Gastroesophageal sphincter (tissue), 3 donors: ENCODE measurements at regions not wholly inside any gene's neighbourhood (a gene's known extent, or its start where the extent isn't known, plus 50 kb on each side); places are given as distances from the start of the nearest gene placed in this dataset.

ENCODE experiments used
- EP300 ChIP-seq: sonication (generic); formaldehyde crosslinking; IDR thresholded peaks from one replicate; pipeline ENCODE4 v1.6.1; 2017; ENCODE audit warnings: antibody characterized with exemption, mild to moderate bottlenecking
- POLR2A ChIP-seq, 2 donors: fragments of 450-650 bp; IDR thresholded peaks; one replicate each; pipeline ENCODE4 v1.6.1; 2017; ENCODE audit warnings: antibody characterized with exemption in 2 of 2, mild to moderate bottlenecking in 2 of 2, moderate library complexity in 1 of 2
- POLR2AphosphoS5 ChIP-seq: sonication (generic); formaldehyde crosslinking; IDR thresholded peaks from one replicate; pipeline ENCODE4 v1.6.1; 2017; ENCODE audit warnings: antibody characterized with exemption
- TF ChIP-seq, protein P1 (sequence below), 4 experiments: fragments of 200-600 bp in 2 of 4; fragments of 450-650 bp in 2 of 4; sonication (generic) in 1 of 4; IDR thresholded peaks; one replicate each; pipeline ENCODE4 v1.5.1; 2017 to 2019; ENCODE audit warnings: antibody characterized with exemption in 4 of 4, mild to moderate bottlenecking in 2 of 4, moderate library complexity in 2 of 4

DNA sequence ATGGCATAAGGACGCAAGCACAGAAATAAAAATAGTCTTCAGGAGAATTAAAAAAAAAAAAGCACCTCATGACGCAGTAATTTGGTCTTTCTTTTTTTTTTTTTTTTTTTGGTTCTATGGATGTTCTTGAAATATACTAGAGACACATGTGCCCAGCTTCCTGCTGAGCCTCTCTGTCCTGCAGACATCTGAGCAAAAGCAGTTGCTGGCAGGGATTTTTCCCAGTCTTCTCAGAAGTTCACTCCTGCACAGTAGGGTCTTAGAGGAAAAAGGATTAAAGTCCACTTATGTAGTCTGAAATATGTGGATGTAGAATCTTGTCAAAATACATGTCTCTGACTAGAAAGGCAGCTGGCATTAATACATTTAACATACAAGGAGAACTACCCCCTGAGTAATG, 1888.1 kb upstream of the SEL1L start:
- no peak for TF ChIP-seq POLR2A (IDR thresholded peaks at IDR 0.05)
- TF ChIP-seq, protein P1, sequence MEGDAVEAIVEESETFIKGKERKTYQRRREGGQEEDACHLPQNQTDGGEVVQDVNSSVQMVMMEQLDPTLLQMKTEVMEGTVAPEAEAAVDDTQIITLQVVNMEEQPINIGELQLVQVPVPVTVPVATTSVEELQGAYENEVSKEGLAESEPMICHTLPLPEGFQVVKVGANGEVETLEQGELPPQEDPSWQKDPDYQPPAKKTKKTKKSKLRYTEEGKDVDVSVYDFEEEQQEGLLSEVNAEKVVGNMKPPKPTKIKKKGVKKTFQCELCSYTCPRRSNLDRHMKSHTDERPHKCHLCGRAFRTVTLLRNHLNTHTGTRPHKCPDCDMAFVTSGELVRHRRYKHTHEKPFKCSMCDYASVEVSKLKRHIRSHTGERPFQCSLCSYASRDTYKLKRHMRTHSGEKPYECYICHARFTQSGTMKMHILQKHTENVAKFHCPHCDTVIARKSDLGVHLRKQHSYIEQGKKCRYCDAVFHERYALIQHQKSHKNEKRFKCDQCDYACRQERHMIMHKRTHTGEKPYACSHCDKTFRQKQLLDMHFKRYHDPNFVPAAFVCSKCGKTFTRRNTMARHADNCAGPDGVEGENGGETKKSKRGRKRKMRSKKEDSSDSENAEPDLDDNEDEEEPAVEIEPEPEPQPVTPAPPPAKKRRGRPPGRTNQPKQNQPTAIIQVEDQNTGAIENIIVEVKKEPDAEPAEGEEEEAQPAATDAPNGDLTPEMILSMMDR (IDR thresholded peaks at IDR 0.05): no peak
- no peak for TF ChIP-seq POLR2AphosphoS5
- TF ChIP-seq EP300: no peak
